Forelimb muscle (tissue), 1 donor: ENCODE measurements at regions not wholly inside any gene's neighbourhood (a gene's known extent, or its start where the extent isn't known, plus 50 kb on each side); places are given as distances from the start of the nearest gene placed in this dataset.
"Not testable (repeated sequence)": the region's sequence is repeated elsewhere in the genome, so short reads cannot be mapped to it uniquely, and the experiment has no call there.

Source experiments
- DNase-seq: peaks from one replicate; pipeline ENCODE4 v3.0.0-alpha.2; 2013; ENCODE audit warnings: low read depth

- no peak for DNase-seq
Measured at GRCh38 chr20:5390720-5391119, 74.0 kb upstream of the PROKR2 start.

- not testable (repeated sequence) for DNase-seq
Measured at GRCh38 chr20:5386846-5387245, 70.1 kb upstream of the PROKR2 start.

GRCh38 chr20:5381527-5381926 is 64.8 kb upstream of the PROKR2 start:
- not testable (repeated sequence) for DNase-seq

- DNase-seq, result no peak
Measured at GRCh38 chr20:5377484-5377883, 60.7 kb upstream of the PROKR2 start.

- DNase-seq, result no peak
Measured at GRCh38 chr20:5376228-5376627, 59.5 kb upstream of the PROKR2 start.

GRCh38 chr20:5374171-5374570 is 57.4 kb upstream of the PROKR2 start:
- DNase-seq, result no peak

GRCh38 chr20:5372371-5372770 is 55.6 kb upstream of the PROKR2 start:
- no peak for DNase-seq

- no peak for DNase-seq
Measured at GRCh38 chr20:5369629-5370028, 52.9 kb upstream of the PROKR2 start.
